DMS79 (cell line): ENCODE measurements at regions not wholly inside any gene's neighbourhood (a gene's known extent, or its start where the extent isn't known, plus 50 kb on each side); places are given as distances from the start of the nearest gene placed in this dataset.

Experiments used
- DNase-seq: peaks from one replicate; lab custom pipeline; 2025; lab: John Stamatoyannopoulos, UW

DNA sequence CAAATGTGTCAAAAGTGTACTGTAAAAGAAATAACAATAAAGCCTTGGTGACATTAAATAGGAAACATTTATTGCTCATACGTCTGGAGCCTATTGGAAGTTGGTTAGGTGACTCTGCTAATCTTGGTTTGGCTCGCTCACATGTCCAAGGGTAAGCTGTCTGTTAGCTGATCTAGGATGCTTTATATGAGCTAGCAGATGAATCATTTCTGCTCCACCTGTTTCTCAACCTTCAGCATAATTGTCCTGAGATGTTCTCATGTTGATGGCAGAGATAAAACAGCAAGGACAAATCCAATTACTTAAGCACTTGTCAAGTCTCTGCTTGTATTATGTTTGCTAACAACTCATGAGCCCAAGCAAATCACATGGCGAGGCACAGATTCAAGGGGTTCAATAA, 56.0 kb upstream of the CD53 start:
- DNase-seq = no peak

DNA sequence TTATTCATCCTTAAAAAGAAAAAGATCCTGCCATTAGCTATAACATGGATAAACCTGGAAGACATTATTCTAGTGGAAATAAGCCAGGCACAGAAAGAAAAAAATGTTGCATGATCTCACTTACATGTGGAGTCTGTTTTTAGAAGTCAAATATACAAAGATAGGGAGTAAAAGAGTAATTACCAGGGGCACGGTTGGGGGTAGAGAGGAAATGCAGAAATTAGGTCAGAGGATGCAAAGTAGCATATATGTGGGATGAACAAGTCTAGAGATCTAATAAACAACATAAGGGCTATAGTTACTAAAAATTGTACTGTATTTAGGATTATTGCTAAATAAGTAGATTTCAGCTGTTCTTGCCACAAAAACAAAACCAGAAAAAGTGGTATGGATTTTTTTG, 61.4 kb upstream of the CD53 start:
- no peak for DNase-seq

DNA sequence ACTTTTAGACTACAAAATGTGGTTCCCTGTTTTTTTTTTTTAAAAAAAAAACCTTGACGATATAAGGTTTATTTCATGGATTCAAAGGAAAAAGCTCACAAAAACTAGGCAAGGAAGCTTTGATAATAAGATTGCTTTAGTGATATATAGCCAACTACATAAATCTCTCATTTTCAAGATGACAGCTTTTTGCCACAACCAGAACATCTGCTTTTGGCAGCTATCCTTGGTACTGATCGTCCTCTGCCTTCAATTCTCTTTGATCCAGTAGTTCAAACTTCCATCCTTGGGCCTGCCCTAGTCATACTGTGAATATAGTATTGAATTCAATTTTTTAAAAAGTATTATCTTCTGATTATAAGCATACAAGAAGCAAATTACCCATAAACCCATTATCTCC, 72.9 kb upstream of the CD53 start:
- no peak for DNase-seq

DNA sequence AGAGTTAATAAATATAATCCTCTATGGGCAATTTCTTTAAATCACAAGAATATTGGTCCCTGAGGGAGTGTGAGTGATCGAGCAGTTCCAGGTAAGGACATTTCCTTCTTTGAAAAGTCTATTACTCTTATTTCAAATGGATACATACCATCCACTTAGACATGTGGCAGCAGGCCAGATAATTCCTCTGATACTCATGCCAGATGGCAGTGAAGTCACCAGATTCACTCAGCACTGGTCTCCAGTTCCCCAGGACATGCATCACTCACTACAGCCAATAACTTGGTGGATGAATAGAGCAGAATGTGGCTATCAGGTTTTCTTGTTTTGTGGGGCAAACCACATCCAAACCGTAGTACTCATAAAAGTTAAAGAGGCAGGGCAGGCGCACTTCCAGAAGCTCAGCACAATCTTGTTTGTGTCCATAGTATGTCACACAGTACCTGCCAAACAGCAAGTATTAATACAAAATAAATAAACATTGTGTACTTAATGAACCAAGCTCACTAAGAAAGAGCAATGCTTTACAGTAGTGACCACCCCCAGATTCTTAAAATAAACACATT, 74.2 kb upstream of the CD53 start:
- peak; percentile 42 for DNase-seq

DNA sequence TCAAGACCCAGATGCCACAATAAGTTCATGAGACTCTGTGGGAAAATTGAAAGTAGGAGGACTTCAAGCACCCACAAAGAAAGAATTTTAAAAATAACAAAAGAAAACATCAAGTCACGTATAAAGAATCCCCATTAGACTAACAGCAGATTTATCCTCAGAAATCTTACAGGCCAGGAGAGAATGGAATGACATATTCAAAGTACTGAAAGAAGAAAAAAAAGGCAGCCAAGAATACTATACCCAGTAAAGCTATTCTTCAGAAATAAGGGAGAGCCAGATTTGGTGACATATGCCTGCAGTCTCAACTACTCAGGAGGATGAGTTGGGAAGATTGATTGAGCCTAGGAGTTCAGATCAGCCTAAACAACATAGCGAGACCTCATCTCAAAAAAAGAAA, 84.3 kb upstream of the CD53 start:
- DNase-seq = no peak

DNA sequence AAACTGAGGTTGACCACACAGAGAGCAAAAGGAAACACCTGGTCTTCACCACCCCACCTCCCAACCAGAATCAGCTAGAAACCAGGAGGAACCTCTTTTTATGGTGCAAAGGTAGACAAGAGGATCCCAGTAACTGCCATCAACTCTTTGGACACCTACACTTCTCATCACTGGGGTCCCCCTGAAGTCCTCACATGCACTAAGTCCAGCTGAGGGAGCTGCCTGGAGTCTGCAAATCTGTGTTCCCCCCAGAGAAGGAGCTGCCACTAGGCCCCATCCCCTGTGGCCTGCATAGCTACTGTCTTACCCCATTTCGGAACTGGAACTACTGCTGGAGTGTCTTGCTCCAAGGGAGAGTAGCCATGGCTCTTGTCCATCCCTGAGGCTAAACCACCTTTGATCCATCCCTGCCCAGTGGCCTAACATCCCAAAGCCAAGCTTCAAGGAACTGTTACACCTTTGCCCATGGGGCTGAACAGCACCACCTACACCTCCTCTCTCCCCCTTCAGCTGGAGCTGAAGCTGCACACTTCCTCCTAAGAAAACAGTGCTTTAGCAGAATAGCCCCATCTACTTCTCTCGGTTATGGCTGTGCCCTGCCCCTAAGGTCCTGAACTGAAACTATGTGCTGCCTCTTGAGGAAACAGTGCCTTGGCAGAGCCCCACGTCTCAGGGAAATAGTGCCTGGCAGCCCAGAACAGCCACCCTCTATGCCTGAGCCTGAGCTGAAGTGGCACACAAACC, 85.4 kb upstream of the CD53 start:
- no peak for DNase-seq

DNA sequence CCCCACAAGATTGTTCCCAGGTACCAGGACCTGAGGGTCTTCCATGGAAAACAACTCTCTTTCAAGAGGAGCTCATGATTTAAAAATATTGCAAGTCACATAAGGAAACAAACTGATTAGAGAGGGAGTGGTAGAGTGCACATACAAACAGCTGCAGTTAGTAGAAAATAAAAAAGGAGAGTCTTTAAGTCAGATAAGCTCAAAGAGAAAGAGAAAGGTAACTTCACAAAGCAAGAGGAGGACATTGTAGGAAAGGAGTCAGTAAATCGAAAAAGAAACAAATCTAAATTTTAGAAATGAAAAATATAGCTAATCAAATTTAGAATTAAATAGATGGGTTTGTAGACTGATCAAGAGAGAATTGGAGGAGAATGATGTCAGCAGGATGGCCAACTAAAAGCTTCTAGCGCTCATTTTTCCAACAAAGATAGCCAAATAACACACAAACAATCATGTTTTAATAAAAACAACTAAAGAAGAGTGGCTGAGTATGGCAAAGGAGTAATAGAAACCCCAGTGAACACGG, 86.1 kb upstream of the CD53 start:
- no peak for DNase-seq

DNA sequence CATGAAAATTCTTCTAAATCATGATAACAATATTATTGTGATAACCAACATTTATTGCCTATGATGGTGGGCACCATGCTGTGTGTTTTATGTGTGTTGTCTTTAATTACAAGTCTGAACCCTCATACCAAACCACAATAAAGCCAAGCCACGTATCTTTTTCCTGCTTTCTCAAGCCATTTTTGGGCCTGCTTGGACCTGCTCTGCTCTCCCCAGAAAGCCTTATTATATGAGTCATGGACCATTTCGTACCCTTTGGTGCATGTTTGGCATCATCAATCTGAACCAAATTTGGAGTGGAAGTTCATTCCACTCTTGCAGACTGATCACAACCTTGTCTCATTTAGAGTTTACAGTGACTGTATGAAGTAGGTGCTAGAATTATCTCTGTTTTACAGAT, 87.3 kb upstream of the CD53 start:
- DNase-seq = no peak

DNA sequence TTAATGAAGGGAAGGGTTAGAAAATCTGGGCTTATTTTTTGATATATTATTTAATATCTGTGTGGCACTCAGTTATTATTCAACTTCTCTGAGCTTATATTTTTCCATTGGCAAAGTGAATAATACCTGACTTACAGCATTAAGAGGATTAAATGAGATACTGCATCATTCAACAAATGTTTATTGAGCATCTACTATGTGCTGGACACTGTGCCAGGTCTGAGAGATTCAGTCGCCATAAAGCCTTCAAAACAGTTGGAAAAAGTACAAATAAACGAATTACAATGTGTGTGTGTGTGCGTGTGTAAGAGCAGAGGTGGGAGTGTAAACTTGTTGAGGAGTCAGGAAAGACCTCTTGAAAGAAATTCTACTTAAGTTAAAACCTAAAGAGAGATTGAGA, 87.9 kb upstream of the CD53 start:
- no peak for DNase-seq

DNA sequence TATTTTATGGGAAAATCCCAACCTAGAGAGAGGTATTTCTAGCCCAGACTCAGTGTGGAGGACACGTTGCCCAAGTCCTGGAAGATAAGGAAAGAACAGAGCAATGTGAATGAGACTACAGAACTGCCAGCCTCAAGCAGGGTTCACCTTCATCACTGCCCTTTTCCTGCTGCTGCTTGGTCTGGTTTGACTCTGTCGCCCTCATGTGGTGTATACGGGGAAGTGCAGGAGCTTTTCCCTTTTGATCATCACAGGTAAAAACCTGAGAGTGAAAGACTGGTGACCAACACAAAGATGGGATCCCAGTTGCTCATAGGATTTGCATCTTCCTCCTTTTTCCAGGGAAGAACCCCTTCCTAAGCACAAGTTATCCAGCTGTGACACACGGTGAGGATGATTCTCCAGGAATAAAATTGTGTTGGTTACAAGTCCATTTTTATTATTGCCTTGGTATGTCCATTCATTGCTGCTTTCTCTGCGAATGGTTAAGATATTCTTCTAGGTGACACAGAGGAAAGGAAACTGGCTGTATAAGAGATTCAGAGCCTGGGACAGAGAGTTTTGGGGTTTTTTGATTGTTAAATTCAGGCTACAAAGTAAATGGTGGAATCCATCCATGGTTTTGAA, 89.5 kb upstream of the CD53 start:
- peak; percentile 6 for DNase-seq

DNA sequence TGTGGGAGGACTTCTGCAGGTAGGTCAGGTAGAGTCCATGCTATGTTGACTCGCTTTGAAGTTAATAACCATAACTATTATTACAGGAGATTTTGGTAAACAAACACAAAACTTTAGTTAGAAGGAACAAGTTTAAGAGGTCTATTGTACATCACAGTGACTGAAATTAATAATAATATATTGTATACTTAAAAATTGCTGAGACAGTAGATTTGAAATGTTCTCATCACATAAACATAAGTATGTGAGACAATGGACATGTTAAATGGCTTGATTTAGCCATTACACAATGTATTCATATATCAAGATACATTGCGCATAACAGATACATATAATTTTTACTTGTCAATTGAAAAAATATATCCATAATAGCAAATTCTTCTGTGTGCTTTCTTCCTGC, 91.4 kb upstream of the CD53 start:
- no peak for DNase-seq

DNA sequence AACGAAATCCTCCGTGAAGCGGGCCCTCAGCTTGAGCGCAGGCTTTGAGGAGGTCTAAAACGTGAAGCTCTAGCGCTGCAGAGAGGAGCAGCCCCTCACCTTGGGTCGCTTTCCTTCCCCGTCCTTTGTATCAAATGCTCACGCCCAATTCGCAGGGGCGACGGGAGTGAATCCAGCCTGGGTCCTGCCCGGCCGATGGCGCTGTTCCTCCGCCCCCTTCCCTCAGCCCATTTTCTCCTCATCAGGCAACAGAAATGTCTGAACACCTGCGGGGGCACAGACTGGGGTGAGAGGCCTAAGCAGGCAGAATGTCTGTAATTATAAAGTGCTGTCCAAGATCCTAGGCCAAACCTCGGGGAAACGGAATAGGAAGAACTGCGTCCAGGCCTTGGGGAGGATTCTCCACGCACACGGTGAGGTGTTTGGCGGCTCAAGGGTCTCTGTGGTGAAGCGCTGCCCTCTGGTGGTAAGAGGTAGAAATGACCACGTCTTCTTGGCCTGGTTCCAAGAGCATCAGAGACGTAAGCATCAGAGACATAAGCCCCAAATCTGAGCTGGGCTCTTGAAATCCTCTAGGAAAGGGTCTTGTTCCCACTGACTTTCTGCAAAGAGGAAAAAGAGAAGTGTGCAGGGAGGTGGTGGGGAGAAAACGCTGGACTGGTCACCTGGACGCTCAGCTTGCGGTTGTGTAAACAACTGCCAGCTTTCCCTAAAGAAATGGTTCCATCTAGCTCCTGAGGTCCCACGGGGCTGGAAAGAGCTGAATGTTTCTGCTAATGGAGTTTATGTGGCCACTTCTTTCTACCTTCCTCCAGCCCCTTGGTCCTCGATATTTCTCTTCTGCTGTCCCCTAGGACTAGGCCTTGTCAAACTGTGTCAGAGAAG, 92.1 kb upstream of the CD53 start:
- peak; percentile 8 for DNase-seq

DNA sequence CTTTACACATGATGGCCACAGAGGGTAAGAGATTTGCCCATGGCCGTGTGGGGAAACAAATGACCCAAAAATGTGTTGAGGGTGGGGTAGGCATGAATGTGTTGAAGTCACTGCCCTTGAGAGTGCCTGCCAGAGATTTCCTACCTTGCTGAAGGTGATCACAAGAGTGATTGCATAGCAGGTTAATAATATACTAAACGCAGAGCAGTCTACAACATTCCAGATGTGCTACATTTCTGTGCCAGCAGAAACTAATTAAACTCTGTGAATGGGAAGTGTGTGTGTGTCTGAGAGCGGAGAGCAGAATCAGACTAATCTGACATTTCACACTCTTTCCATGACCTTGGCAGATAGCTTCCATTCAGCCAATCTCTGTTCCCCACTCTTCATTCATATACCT, 93.3 kb upstream of the CD53 start:
- DNase-seq = no peak

DNA sequence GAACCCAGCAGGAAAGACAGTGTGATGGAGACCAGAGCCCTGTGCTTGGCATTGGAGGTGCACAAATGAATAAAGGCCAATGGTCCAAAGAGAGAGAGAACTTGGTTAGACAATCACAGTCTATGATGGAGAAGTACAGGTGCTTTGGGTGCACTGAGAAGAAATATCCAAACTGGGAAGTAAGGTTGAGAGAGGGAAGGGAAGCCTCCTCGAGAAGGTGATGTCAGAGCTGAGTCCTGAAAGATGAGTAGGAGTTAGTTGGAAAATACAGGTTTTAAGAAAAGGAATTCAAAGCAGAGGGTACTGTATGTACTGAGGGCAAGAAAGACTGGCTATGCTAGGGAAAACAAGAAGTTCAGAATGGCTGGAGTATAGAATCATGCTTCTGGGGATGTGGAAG, 94.1 kb upstream of the CD53 start:
- DNase-seq = no peak

DNA sequence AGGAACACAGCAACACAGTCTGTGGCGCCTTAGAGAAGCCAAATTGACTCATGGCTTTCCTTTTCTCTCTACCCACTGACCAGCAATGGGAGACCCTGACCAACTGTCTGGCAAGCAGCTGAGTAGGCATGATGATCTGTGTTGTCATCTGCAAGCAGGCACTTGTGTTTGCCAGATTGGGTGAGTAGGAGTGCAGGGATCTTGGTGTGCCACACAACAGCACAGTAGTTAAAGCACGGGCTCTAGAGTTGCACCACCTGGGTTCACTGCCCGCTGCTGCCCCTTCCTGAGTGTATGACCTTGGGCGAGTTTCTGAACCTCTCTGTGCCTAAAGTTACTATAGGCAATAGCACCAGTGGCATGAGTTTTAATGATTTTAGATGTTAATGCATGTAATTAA, 95.7 kb upstream of the CD53 start:
- DNase-seq = no peak

DNA sequence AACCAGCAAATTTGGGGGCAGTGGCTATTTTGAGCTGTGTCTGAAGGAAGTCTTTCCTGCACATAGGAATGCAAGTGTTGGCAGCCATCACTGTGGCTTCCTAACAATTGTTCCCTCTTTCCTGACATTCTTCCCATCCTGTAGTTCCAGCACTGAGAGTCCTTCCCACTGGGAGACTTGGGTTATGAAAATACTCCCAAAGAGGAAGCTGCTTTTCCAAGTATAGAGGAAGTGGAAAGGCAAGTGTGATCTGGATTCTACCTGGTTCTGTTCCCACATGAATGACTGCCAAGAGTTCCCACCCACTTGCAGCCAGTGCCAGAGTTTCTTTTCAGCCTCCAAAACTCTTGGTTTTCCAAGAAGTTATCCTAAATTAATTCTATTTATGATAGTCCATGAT, 98.5 kb upstream of the CD53 start:
- no peak for DNase-seq

DNA sequence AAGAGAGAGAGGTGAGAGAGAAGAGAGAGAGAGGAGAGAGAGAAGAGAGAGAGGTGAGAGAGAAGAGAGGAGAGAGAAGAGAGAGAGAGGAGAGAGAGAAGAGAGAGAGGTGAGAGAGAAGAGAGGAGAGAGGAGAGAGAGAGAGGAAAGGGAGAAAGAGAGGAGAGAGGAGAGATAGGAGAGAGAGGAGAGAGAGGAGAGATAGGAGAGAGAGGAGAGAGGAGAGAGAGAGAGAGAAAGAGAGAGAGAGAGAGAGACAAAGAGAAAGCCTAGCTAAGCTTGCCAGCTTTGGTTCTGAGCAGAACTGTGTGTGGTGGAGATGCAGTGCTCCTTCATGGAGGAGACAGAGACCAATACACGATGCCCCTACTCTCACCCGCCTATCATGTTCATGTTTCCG, 99.1 kb upstream of the KCNA3 start:
- DNase-seq = no peak

DNA sequence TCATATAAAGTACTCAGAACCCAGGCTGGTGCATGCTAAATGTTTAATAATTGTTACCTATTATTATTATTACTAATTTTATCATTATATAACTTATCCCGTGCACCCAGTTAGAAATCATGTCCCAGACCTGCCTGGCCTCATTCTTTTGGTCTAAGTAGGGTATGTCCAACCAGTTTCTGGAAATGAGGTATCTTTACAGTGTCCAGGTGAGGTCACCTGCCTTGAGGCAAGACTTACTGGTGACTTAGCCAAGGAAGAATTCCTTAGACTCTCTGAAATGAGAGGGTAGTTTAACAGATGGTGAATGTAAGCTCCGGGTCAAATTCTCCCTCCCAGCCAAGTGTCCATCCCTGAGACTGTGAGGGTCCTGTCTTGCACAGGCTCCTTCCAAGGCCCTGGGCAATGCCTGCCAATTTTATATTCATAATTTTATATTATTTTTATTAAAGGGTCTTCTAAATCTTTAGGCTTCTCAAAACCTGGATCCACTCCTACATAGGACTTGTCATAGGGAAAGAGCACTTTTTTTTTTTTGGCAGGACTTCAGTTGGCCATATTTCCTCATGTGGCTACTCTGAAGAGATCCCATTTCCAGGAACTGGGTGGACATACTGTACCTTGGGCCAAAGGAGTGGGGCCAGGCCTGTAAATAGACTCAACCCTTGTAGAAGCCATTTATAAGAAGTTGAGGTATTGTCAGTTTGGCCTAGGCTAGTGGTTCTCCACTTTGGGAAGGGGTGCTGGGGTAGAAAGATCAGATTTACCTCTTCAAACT, 96.7 kb upstream of the KCNA3 start:
- DNase-seq = no peak

DNA sequence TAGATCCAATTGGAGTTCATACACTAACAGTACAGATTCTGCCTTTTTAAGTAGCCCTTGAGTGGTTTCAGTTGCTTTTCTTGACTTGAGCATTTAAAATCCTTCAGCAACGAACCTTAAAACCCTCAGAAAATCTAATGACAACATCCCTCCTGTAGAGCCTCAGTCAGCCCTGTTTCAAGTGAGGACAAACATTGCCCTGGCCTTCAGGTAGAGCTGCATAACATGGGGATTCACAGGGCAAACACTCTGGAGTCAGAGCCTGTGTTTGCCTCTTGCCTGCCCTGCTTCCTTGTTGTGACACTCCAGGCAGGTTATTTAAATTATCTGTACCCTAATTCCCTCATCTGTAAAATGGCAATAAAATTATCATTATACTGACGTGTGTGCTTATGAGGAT, 96.1 kb upstream of the KCNA3 start:
- no peak for DNase-seq

DNA sequence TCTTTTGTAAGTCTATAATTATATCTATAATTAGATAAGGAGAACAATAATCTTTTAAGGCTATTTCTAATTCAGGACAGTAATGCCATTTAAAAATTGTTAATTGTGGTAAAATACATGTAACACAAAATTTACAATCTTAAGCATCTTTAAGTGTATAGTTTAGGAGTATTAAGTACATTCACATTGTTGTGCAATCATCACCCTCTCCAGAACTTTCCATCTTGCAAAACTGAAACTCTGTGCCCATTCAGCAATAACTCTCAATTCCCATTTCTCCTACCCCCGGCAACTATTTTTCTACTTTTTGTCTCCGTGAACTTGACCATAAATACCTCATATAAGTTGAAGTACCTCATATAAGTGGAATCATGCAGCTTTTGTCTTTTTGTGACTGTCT, 93.9 kb upstream of the KCNA3 start:
- no peak for DNase-seq

DNA sequence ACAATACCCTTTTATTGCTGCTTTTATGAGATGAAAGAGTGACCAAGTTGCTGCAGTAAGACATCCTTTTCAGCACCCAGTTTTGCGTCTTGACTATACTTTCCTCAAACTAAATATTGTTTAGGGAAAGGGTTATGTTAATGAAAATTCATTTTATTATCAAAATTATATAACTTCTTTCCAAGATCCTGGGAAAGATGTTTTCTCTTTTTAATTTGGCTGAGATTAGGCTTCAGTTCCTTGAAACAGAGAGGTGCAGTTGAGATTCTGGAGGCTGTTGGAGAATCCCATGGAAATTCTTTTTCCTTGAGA, 91.6 kb upstream of the KCNA3 start:
- DNase-seq = no peak
